Mucosa of rectum (tissue), 2 donors: ENCODE measurements at regions not wholly inside any gene's neighbourhood (a gene's known extent, or its start where the extent isn't known, plus 50 kb on each side); places are given as distances from the start of the nearest gene placed in this dataset.

Source experiments
- H3K27ac ChIP-seq, 2 donors: one replicate each; pipeline ENCODE4 v1.7.0; 2013; ENCODE audit warnings: inconsistent platforms in 2 of 2, low read depth in 2 of 2, low read length in 2 of 2
- H3K27me3 ChIP-seq, 2 donors: one replicate each; pipeline ENCODE4 v1.7.0; 2013; ENCODE audit warnings: low read length in 2 of 2; ENCODE audit not compliant: control insufficient read depth in 2 of 2, insufficient read depth in 2 of 2
- H3K36me3 ChIP-seq, 2 donors: one replicate each; pipeline ENCODE4 v1.7.0; 2013; ENCODE audit warnings: low read length in 2 of 2; ENCODE audit not compliant: control insufficient read depth in 2 of 2, insufficient read depth in 2 of 2
- H3K4me1 ChIP-seq, 2 donors: one replicate each; pipeline ENCODE4 v1.7.0; 2013; ENCODE audit warnings: low read length in 2 of 2, mild to moderate bottlenecking in 1 of 2; ENCODE audit not compliant: control insufficient read depth in 2 of 2, insufficient read depth in 2 of 2
- H3K4me3 ChIP-seq, 2 donors: one replicate each; pipeline ENCODE4 v1.7.0; 2013; ENCODE audit warnings: low read length in 2 of 2
- H3K9ac ChIP-seq, 2 donors: one replicate each; pipeline ENCODE4 v1.7.0; 2013; ENCODE audit warnings: low read length in 2 of 2, low read depth in 1 of 2, mild to moderate bottlenecking in 1 of 2
- H3K9me3 ChIP-seq, 2 donors: one replicate each; pipeline ENCODE4 v1.7.0; 2013; ENCODE audit warnings: low read length in 2 of 2; ENCODE audit not compliant: control insufficient read depth in 2 of 2
- donor health status: healthy.
- donor health status: Normal muscosa, but diverticular disease.

DNA sequence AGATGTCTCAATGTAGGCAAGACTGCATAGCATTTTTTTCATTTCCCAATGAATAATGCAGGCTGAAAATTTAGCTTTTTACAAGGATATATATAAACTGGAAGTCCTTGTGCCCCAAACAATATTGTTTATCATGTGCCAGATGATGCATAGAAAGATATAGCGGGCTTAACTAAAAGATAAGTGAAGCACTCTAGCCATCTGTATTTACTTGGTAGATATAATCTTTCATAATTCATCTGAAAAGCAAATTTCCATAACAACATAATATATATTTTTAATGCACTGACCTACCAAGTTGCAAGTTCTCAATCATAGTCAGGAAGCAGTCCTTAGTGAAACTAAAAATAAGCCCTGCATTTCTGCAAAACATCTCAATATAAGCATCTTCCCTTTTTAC, 653.3 kb downstream of the NLGN4X start:
- no peaks in the 10 kb centered on the region for H3K27me3 ChIP-seq
- no peaks in the 10 kb centered on the region for H3K4me1 ChIP-seq
- H3K4me3 ChIP-seq = no peak overlapping the region
- no peaks in the 10 kb centered on the region for H3K9me3 ChIP-seq
- no peak overlapping the region for H3K9ac ChIP-seq
- H3K27ac ChIP-seq = no peak overlapping the region
- no peaks in the 10 kb centered on the region for H3K36me3 ChIP-seq

DNA sequence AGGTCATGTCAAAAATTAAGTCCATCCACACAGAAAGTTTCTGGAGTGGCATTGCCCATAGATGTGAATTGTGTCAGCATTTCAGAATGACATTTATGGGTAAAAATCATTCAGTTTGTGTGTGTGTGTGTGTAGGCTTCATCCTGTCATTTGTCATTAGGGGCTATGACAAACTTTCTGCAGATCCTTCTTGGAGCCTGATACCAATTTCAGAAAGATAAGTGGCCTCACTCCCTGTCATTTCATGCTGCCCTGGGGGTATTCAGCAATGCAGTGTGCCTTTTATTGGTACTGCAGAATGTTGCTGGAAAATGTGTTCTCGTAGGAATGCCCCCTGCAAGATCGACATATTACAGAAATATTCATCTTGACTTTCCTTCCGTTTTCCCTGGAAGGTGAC, 659.7 kb downstream of the NLGN4X start:
- Histone ChIP-seq H3K9ac (no peak overlapping the region), H3K27ac (no peak overlapping the region), H3K4me1 (no peaks in the 10 kb centered on the region), H3K4me3 (no peak overlapping the region), H3K27me3 (no peaks in the 10 kb centered on the region), H3K36me3 (no peaks in the 10 kb centered on the region), H3K9me3 (no peaks in the 10 kb centered on the region)

DNA sequence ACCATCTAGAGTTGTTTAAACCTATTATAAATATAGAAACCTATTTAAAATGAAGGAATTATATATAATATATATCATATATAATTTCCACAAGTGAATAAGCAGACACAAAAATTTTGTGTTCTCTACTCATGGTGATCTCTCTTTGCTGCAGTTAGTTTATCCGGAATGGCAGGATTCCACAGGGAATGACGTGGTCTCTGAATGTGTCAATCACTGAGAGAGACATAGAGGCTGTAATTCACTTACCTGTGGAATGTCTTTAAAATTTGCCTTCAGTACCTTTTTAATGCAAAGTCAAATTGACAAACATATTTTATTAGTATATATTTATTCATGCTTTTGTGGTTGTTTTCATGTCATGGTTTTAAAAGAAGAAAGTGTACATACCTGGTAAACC, 669.3 kb downstream of the NLGN4X start:
- H3K4me1 ChIP-seq = no peaks in the 10 kb centered on the region
- no peaks in the 10 kb centered on the region for H3K27me3 ChIP-seq

DNA sequence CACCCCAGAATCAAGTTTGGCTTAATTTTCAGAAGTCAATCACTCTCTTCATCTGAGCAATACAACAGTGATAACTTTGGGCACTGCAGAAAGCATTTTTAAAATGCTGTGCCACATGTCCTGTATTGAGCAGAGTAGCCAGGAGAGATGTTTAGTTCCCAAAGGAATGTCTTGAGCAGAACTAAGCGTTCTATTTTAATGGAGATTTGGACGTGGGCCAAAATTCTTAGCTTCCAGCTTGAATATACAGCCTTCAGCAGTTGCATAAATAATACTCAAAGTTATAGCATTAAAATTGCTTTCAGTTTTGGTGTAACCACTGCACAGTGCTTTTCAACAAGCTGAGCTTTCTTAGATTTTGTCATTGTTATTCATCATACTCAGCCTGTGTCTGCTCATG, 679.2 kb downstream of the NLGN4X start:
- H3K27me3 ChIP-seq = no peaks in the 10 kb centered on the region
- H3K4me1 ChIP-seq = no peaks in the 10 kb centered on the region
- H3K36me3 ChIP-seq = no peaks in the 10 kb centered on the region
- peaks cover 2% of the 10 kb centered on the region in 2 donors for H3K9me3 ChIP-seq
- no peak overlapping the region for H3K4me3 ChIP-seq
- H3K9ac ChIP-seq = no peak overlapping the region
- H3K27ac ChIP-seq = no peak overlapping the region

More for the DNA sequence above, 669.3 kb downstream of the NLGN4X start:
- Histone ChIP-seq H3K27ac (no peak overlapping the region), H3K36me3 (no peaks in the 10 kb centered on the region), H3K9ac (no peak overlapping the region), H3K4me3 (no peak overlapping the region), H3K9me3 (peaks cover 5 to 12% of the 10 kb centered on the region in 2 donors)

DNA sequence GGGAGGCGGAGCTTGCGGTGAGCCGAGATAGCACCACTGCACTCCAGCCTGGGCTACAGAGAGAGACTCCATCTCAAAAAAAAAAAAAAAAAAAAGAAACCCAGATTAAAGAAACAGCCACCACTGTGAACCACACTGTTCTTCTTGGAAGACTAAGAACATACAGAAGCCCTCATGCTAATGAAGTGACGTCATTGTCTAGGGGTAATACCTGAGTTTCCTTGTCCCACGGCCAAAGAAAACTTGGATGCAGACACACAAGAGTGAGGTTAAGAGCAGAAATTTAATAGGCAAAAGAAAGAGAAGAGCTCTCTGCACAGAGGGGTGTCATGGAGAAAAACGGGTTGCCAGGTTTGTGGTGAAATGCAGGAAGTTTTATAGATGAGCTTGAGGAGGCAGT, 691.6 kb downstream of the NLGN4X start:
- Histone ChIP-seq H3K27me3 (no peaks in the 10 kb centered on the region), H3K9me3 (no peaks in the 10 kb centered on the region), H3K27ac (no peak overlapping the region), H3K4me3 (no peak overlapping the region), H3K9ac (no peak overlapping the region), H3K4me1 (no peaks in the 10 kb centered on the region), H3K36me3 (no peaks in the 10 kb centered on the region)

DNA sequence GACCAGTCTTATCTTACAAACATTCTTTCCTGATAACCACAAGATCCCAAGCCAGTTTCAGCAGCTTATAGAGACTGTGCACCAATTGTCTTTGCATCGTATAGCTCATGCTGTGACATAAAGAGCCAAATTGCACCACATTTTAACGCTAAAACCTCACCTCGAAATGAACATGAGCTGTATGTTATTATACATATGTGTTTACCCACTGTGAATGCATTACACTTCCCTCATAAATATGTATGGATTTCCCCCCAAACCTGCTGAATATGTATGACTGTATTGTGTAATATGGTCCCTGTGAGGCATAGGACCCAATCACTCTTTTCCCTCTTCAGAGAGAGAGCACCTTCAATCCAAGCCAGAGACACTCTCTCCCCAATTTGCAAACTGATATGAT, 692.4 kb downstream of the NLGN4X start:
- no peaks in the 10 kb centered on the region for H3K36me3 ChIP-seq
- H3K27me3 ChIP-seq = no peaks in the 10 kb centered on the region
- no peak overlapping the region for H3K9ac ChIP-seq
- no peak overlapping the region for H3K4me3 ChIP-seq
- no peaks in the 10 kb centered on the region for H3K4me1 ChIP-seq
- H3K9me3 ChIP-seq = no peaks in the 10 kb centered on the region
- H3K27ac ChIP-seq = no peak overlapping the region

DNA sequence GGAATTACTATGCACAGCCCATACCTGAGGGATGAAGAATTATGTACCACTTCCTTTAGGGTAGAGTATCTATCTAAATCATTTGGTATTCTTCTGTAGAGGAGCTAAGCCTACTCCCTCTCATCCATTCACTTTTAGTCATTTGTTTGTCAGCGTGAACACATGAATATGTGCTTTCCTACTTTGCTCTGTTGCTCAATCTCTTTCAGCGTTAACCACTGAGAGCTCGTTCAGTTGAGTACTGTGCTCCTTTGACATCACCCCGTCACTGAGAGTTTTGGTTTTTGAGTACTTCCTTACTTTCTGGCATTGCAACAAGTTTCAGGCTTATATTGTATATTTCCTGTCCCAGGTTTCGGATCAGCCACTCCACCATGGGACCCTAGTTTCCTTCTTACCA, 700.6 kb downstream of the NLGN4X start:
- Histone ChIP-seq H3K27ac (no peak overlapping the region), H3K4me1 (no peaks in the 10 kb centered on the region), H3K4me3 (no peak overlapping the region), H3K27me3 (no peaks in the 10 kb centered on the region), H3K9ac (no peak overlapping the region), H3K36me3 (no peaks in the 10 kb centered on the region), H3K9me3 (no peaks in the 10 kb centered on the region)

DNA sequence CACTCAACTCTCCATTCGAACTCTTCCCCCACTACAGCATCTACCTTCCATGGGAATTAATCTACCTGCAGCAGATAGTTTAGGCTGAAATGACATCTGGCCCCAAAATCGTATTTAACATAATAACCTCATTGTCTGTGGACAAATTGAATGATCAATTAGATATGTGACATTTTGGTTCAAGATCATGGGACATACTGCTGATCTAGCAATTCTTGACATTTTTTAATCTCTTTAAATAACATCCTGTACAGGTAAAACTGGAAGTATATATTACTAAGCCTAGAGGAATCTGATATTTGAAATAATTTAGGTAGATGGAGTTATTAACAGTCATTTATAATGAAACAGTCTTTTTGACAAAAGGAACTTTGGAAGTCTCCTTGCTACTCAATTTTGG, 702.5 kb downstream of the NLGN4X start:
- Histone ChIP-seq H3K27ac (no peak overlapping the region), H3K9me3 (no peaks in the 10 kb centered on the region)

DNA sequence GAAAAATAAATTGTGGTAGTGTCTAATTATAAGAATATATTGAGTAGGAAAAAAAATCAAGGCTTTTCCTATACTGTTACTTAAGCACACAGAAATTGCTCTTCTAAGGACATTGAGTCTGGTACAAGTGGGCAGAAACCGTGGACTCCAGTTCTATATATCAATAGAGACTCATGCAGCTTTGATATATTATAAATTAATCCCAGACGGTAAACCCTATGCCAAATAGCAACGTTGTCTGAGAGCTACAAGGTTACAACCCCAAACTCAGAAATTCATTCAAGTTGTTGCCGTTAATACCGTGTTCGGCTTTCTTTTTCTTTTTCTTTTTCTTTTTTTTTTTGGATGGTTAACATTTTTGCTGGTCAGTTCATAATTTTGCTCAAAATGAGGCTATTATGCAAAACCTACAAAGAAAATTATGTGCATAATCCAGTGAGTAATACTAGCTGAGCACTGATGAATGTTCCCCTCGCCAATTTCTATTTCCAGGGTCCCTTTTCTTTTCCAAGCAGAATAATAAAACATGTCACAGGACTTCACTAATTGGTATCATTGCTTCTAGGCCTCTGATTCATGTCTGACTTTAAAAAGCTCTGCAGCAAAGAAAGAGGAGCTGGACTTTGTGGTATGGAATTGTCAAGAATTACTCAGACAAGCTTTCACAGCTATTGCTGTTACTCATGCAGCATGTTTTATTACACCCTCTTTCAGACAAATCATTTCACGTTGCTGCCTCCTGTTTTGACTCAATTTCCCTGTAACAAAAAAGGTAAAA, 737.7 kb downstream of the NLGN4X start:
- Histone ChIP-seq H3K27ac (no peak overlapping the region), H3K27me3 (no peaks in the 10 kb centered on the region), H3K9me3 (no peaks in the 10 kb centered on the region), H3K36me3 (no peaks in the 10 kb centered on the region), H3K9ac (no peak overlapping the region), H3K4me1 (no peaks in the 10 kb centered on the region), H3K4me3 (no peak overlapping the region)

More for the DNA sequence above, 702.5 kb downstream of the NLGN4X start:
- no peak overlapping the region for H3K9ac ChIP-seq
- H3K4me3 ChIP-seq = no peak overlapping the region
- no peaks in the 10 kb centered on the region for H3K36me3 ChIP-seq
- no peaks in the 10 kb centered on the region for H3K4me1 ChIP-seq
- no peaks in the 10 kb centered on the region for H3K27me3 ChIP-seq

DNA sequence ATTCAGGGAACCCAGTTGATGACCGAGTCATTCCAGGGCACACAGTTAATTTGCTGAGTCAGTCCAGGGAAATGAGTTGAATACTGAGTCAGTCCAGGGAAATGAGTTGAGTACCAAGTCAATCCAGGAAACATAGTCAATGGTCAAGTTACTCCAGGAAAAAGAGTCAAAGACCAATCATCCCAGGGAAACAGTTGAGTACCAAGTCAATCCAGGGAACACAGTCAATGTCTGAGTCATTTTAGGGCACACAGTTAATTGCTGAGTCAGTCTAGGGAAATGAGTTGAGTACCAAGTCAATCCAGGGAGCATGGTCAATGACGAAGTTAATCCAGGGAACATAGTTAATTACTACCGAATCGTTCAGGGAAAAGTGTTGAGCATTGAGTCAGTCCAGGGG, 754.4 kb downstream of the NLGN4X start:
- no peak overlapping the region for H3K27ac ChIP-seq
- no peaks in the 10 kb centered on the region for H3K4me1 ChIP-seq
- no peaks in the 10 kb centered on the region for H3K9me3 ChIP-seq
- H3K27me3 ChIP-seq = no peaks in the 10 kb centered on the region
- no peak overlapping the region for H3K9ac ChIP-seq
- H3K36me3 ChIP-seq = no peaks in the 10 kb centered on the region
- no peak overlapping the region for H3K4me3 ChIP-seq
